ENCODE measurements at regions not wholly inside any gene's neighbourhood (a gene's known extent, or its start where the extent isn't known, plus 50 kb on each side); places are given as distances from the start of the nearest gene placed in this dataset.

DNA sequence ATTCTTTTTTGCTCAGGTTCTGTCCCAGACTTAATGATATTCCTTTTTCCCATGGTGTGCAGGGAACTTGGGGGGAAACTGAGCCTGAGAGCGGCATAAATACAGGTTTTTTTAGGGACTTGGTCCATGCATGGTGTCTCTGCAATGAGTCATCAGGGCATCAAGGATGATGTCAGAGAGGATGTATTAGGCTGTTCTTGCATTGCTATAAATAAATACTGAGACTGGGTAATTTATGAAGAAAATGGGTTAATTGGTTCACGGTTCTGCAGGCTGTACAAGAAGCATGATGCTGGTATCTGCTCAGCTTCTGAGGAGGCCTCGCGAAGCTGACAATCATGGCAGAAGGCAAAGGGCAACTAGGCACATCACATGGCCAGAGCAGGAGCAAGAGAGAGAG lies 185.4 kb downstream of the RAB11FIP2 start (continued):
- no peak for TF ChIP-seq ZBTB33 (IDR thresholded peaks at IDR 0.05; ENCODE audit: extremely low read depth, insufficient replicate concordance, low read length)
- TF ChIP-seq CEBPB (IDR thresholded peaks at IDR 0.05; ENCODE audit: low read depth), result no peak
- no peak for TF ChIP-seq SP1 (IDR thresholded peaks at IDR 0.05; ENCODE audit: low read depth)
- no peak for TF ChIP-seq JUND (IDR thresholded peaks at IDR 0.05)

- Histone ChIP-seq H3K9me3 (ENCODE audit: control insufficient read depth in 1 of 2, insufficient read depth in 1 of 2, low read depth in 1 of 2, low read length in 2 of 2) (no peaks in the 10 kb centered on the region), H3K9ac (ENCODE audit: low read length) (no peak overlapping the region), H3K9me2 (ENCODE audit: insufficient read depth) (no peaks in the 10 kb centered on the region), H3K27ac (ENCODE audit: low read depth, low read length) (no peak overlapping the region), H3K27me3 (ENCODE audit: insufficient read depth, low read length) (peaks cover 76% of the 10 kb centered on the region), H3K36me3 (ENCODE audit: control insufficient read depth in 1 of 2, insufficient read depth in 2 of 2, low read length in 2 of 2) (no peaks in the 10 kb centered on the region), H3K4me3 (replicated peaks in 1 of 2; ENCODE audit: low read depth in 1 of 2, low read length in 2 of 2) (no peak overlapping the region), H3K4me1 (ENCODE audit: control insufficient read depth in 1 of 2, insufficient read depth in 2 of 2, low read length in 2 of 2) (no peaks in the 10 kb centered on the region), H2AFZ (ENCODE audit: low read depth, low read length, poor library complexity, severe bottlenecking) (no peak overlapping the region), H3K4me2 (ENCODE audit: low read length) (no peak overlapping the region), H3K79me2 (ENCODE audit: insufficient read depth, low read length) (no peaks in the 10 kb centered on the region), H4K20me1 (ENCODE audit: insufficient read depth) (no peaks in the 10 kb centered on the region)
- ChIA-PET RAD21 (ENCODE audit: low non-redundant PET in 1 of 2, low total read pairs in 2 of 2, uncharacterized antibody in 2 of 2, unreplicated experiment in 2 of 2) (no interaction called here), POLR2A (no interaction called here), CTCF (no interaction called here)
- intact Hi-C loops (cut with micrococcal nuclease), result no loop called here
- BruUV-seq (replicated peaks), result no TSS peak
- TF ChIP-seq, protein P1, sequence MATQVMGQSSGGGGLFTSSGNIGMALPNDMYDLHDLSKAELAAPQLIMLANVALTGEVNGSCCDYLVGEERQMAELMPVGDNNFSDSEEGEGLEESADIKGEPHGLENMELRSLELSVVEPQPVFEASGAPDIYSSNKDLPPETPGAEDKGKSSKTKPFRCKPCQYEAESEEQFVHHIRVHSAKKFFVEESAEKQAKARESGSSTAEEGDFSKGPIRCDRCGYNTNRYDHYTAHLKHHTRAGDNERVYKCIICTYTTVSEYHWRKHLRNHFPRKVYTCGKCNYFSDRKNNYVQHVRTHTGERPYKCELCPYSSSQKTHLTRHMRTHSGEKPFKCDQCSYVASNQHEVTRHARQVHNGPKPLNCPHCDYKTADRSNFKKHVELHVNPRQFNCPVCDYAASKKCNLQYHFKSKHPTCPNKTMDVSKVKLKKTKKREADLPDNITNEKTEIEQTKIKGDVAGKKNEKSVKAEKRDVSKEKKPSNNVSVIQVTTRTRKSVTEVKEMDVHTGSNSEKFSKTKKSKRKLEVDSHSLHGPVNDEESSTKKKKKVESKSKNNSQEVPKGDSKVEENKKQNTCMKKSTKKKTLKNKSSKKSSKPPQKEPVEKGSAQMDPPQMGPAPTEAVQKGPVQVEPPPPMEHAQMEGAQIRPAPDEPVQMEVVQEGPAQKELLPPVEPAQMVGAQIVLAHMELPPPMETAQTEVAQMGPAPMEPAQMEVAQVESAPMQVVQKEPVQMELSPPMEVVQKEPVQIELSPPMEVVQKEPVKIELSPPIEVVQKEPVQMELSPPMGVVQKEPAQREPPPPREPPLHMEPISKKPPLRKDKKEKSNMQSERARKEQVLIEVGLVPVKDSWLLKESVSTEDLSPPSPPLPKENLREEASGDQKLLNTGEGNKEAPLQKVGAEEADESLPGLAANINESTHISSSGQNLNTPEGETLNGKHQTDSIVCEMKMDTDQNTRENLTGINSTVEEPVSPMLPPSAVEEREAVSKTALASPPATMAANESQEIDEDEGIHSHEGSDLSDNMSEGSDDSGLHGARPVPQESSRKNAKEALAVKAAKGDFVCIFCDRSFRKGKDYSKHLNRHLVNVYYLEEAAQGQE (IDR thresholded peaks at IDR 0.05; ENCODE audit: low read depth), result no peak
- no peak for TF ChIP-seq ATF3 (IDR thresholded peaks at IDR 0.05)
- TF ChIP-seq TCF7L2 (IDR thresholded peaks at IDR 0.05; ENCODE audit: borderline replicate concordance, extremely low read depth, insufficient read depth, insufficient read length), result no peak
- TF ChIP-seq SIN3A (IDR thresholded peaks at IDR 0.05; ENCODE audit: low read depth), result no peak
- no peak for TF ChIP-seq EGR1 (IDR thresholded peaks at IDR 0.05; ENCODE audit: low read depth)
- TF ChIP-seq CBX3 (IDR thresholded peaks at IDR 0.05; ENCODE audit: low read depth), result no peak
- no peak for TF ChIP-seq ELF1 (IDR thresholded peaks at IDR 0.05; ENCODE audit: borderline replicate concordance, low read depth)
- TF ChIP-seq SP1 (IDR thresholded peaks at IDR 0.05; ENCODE audit: low read depth), result no peak
- TF ChIP-seq CEBPB (IDR thresholded peaks at IDR 0.05; ENCODE audit: low read depth), result no peak
- TF ChIP-seq EZH2phosphoT487 (IDR thresholded peaks at IDR 0.05; ENCODE audit: borderline replicate concordance), result no peak
- no peak for TF ChIP-seq JUND (IDR thresholded peaks at IDR 0.05)
- no peak for TF ChIP-seq RAD21 (IDR thresholded peaks at IDR 0.05; ENCODE audit: low read depth)
- TF ChIP-seq FOSL1 (IDR thresholded peaks at IDR 0.05; ENCODE audit: low read depth), result no peak
- no peak for TF ChIP-seq SRF (IDR thresholded peaks at IDR 0.05; ENCODE audit: low read depth)
- TF ChIP-seq CTCF (IDR thresholded peaks at IDR 0.05 in 2 of 3, conservative IDR thresholded peaks at IDR 0.05 in 1 of 3; ENCODE audit: borderline replicate concordance in 1 of 3, insufficient read depth in 1 of 3, low read depth in 2 of 3, low read length in 2 of 3), result no peak
- no peak for TF ChIP-seq EZH2 (IDR thresholded peaks at IDR 0.05)
- TF ChIP-seq, protein P2, sequence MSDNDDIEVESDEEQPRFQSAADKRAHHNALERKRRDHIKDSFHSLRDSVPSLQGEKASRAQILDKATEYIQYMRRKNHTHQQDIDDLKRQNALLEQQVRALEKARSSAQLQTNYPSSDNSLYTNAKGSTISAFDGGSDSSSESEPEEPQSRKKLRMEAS (IDR thresholded peaks at IDR 0.05), result no peak
- TF ChIP-seq ZNF274 (IDR thresholded peaks at IDR 0.05; ENCODE audit: low read depth, low read length), result no peak
- ATAC-seq (no peak), DNase-seq (ENCODE audit: low read depth, low spot score) (no peak)
These were observed 183.0 kb downstream of the RAB11FIP2 start for GRCh38 chr10:117863771-117864170.
